ENCODE measurements at regions not wholly inside any gene's neighbourhood (a gene's known extent, or its start where the extent isn't known, plus 50 kb on each side); places are given as distances from the start of the nearest gene placed in this dataset.
A peak's percentile ranks its signal among the peaks of the same experiment; 100 is the strongest.

DNA sequence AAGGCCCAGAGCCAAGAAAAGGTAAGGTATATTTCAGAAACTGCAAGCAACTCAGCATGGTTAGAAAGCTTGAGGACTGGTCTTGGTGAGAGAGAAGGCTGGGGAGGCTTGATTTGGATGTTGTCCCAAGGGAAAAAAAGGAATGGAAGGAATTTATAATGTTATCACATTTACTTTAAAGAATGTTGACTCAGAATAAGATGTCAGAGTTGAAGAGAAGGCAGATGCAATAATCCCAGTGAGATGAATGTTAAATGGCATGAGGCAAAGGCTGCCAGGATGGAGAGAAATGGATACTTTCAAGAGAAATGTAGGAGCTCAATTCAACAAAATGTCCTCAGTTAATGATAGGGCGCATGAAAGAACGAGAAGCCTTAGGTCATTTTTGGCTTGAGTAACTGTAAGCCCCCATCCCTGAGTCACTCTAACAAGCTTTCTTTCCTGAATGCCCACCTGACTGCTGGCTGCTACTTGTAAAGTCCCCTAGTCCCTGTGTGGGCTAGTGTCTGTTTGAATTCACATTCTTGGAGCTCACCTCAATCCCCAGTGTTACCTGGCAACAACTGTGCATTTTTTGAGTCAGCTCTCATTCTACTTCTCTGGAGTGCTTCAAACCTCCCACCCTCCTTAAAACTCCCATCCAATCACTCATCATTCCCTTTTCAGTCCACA lies 103.0 kb upstream of the TAPT1 start:
- H3K9me2 ChIP-seq (ENCODE audit: insufficient read depth, low read length), result no peaks in the 10 kb centered on the region
- no peak for TF ChIP-seq EZH2 (IDR thresholded peaks at IDR 0.05; ENCODE audit: borderline replicate concordance, insufficient read depth, low read length, poor library complexity, severe bottlenecking)
- no peak for TF ChIP-seq EP300 (conservative IDR thresholded peaks at IDR 0.05; ENCODE audit: poor library complexity, severe bottlenecking)
- TF ChIP-seq POLR2AphosphoS5 (IDR thresholded peaks at IDR 0.05), result no peak
- TF ChIP-seq SMC3 (conservative IDR thresholded peaks at IDR 0.05; ENCODE audit: poor library complexity), result no peak
- TF ChIP-seq MXI1 (conservative IDR thresholded peaks at IDR 0.05; ENCODE audit: poor library complexity, severe bottlenecking), result no peak
- TF ChIP-seq TAF1 (IDR thresholded peaks at IDR 0.05; ENCODE audit: low read depth), result no peak
- no peak for TF ChIP-seq RAD21 (conservative IDR thresholded peaks at IDR 0.05)
- TF ChIP-seq CTCF (IDR thresholded peaks at IDR 0.05; ENCODE audit: poor library complexity, severe bottlenecking), result no peak
- TF ChIP-seq REST (IDR thresholded peaks at IDR 0.05; ENCODE audit: borderline replicate concordance), result no peak
- no peaks in the 10 kb centered on the region for H4K20me1 ChIP-seq (ENCODE audit: insufficient read depth)
- H3K27ac ChIP-seq (ENCODE audit: low read length), result no peak overlapping the region
- no peak overlapping the region for H3K9ac ChIP-seq (ENCODE audit: low read length)
- no peaks in the 10 kb centered on the region for H3K27me3 ChIP-seq (ENCODE audit: insufficient read depth, low read depth, low read length)
- no peak overlapping the region for H3K4me2 ChIP-seq (ENCODE audit: low read length)
- no peak overlapping the region for H2AFZ ChIP-seq (ENCODE audit: low read depth, low read length)
- no peaks in the 10 kb centered on the region for H3K79me2 ChIP-seq (replicated peaks; ENCODE audit: insufficient read depth, low read length)
- no peak overlapping the region for H3K4me3 ChIP-seq (ENCODE audit: low read length)
- H3F3A ChIP-seq (ENCODE audit: insufficient read depth, low read length, poor library complexity, severe bottlenecking), result no peaks in the 10 kb centered on the region
- no peaks in the 10 kb centered on the region for H3K36me3 ChIP-seq (ENCODE audit: insufficient read depth, low read length)
- no peaks in the 10 kb centered on the region for H3K9me3 ChIP-seq (ENCODE audit: low read length)

DNA sequence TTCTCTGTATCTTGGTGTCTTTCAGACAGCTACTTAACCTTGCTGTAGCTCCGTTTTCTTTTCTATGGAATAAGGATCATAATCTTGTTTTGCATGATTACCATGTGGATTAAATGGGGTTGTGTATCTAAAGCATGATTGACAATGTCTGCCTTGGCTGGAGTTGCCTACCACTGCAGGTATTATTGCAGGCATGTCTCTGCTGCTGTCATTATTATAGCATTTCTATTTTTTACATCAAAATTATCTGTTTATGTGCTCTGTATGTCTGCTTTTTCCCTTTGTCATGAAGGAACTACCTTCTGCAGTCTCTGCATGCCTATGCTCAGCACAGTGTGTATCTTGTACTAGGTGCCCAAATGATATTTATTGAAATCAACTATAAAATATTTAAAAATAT lies 95.9 kb upstream of the TAPT1 start:
- H3F3A ChIP-seq (ENCODE audit: insufficient read depth, low read length, poor library complexity, severe bottlenecking), result no peaks in the 10 kb centered on the region
- no peak overlapping the region for H2AFZ ChIP-seq (ENCODE audit: low read depth, low read length)
- no peaks in the 10 kb centered on the region for H4K20me1 ChIP-seq (ENCODE audit: insufficient read depth)
- H3K27ac ChIP-seq (ENCODE audit: low read length), result peak overlapping the region; percentile 15
- H3K36me3 ChIP-seq (ENCODE audit: insufficient read depth, low read length), result no peaks in the 10 kb centered on the region
- no peak overlapping the region for H3K4me3 ChIP-seq (ENCODE audit: low read length)
- no peaks in the 10 kb centered on the region for H3K9me2 ChIP-seq (ENCODE audit: insufficient read depth, low read length)
- H3K4me2 ChIP-seq (ENCODE audit: low read length), result peak overlapping the region; percentile 45
- H3K79me2 ChIP-seq (replicated peaks; ENCODE audit: insufficient read depth, low read length), result no peaks in the 10 kb centered on the region
- H3K9ac ChIP-seq (ENCODE audit: low read length), result no peak overlapping the region
- no peaks in the 10 kb centered on the region for H3K9me3 ChIP-seq (ENCODE audit: low read length)
- TF ChIP-seq EZH2 (IDR thresholded peaks at IDR 0.05; ENCODE audit: borderline replicate concordance, insufficient read depth, low read length, poor library complexity, severe bottlenecking) (no peak), EP300 (conservative IDR thresholded peaks at IDR 0.05; ENCODE audit: poor library complexity, severe bottlenecking) (peak; percentile 54), POLR2AphosphoS5 (IDR thresholded peaks at IDR 0.05) (peak; percentile 53)
- H3K27me3 ChIP-seq (ENCODE audit: insufficient read depth, low read depth, low read length), result no peaks in the 10 kb centered on the region
